ENCODE measurements at regions not wholly inside any gene's neighbourhood (a gene's known extent, or its start where the extent isn't known, plus 50 kb on each side); places are given as distances from the start of the nearest gene placed in this dataset.

DNA sequence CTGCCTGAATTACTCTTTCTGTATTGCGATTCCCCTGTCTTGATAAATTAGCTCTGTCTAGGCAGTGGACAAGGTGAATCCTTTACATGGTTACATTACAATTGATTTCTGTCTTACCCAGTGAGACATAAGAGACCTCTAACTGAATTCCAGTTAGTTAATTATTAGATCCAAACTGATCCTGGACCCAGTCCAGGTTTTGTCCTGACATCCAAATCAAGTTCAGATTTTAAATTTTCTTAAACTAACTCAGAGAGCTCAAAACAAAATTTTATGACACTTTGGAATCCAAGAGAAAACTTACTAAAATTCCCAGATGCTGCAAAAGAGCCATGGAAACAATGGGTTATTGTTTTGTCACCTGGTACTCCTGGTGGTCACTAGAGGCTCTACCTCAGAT is 2166.6 kb downstream of the TP53TG3F start:
- TF ChIP-seq POLR2AphosphoS5 (IDR thresholded peaks at IDR 0.05): no peak
- TF ChIP-seq, protein P1, sequence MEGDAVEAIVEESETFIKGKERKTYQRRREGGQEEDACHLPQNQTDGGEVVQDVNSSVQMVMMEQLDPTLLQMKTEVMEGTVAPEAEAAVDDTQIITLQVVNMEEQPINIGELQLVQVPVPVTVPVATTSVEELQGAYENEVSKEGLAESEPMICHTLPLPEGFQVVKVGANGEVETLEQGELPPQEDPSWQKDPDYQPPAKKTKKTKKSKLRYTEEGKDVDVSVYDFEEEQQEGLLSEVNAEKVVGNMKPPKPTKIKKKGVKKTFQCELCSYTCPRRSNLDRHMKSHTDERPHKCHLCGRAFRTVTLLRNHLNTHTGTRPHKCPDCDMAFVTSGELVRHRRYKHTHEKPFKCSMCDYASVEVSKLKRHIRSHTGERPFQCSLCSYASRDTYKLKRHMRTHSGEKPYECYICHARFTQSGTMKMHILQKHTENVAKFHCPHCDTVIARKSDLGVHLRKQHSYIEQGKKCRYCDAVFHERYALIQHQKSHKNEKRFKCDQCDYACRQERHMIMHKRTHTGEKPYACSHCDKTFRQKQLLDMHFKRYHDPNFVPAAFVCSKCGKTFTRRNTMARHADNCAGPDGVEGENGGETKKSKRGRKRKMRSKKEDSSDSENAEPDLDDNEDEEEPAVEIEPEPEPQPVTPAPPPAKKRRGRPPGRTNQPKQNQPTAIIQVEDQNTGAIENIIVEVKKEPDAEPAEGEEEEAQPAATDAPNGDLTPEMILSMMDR (IDR thresholded peaks at IDR 0.05): no peak
- TF ChIP-seq POLR2A (IDR thresholded peaks at IDR 0.05): no peak
- WGBS: 65% methylated on average over 1 of the region's 1 CpG

DNA sequence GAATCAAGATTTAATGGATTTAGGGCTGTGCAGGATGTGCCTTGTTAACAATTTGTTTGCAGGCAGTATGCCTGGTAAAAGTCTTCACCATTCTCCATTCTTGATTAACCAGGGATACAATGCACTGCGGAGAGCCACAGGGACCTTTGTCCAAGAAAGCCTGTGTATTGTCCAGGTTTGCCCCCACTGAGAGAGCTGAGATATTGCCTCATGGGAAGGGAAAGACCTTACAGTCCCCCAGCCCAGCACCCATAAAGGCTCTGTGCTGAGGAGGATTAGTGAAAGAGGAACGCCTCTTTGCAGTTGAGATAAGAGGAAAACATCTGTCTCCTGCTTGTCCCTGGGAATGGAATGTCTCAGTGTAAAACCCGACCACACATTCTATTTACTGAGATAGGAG is 2169.6 kb downstream of the TP53TG3F start:
- no peak overlapping the region for H3K4me3 ChIP-seq
- H3K9me3 ChIP-seq: no peaks in the 10 kb centered on the region
- no peak for DNase-seq (ENCODE audit: low spot score)
- no peaks in the 10 kb centered on the region for H3K36me3 ChIP-seq
- WGBS: 59% methylated on average over 3 of the region's 3 CpGs
- intact Hi-C loops (cut with DNase I): no loop called here
- H3K27ac ChIP-seq: peak overlapping the region in 1 of 2 donors; percentile 61
- no peaks in the 10 kb centered on the region for H3K27me3 ChIP-seq (replicated peaks; ENCODE audit: insufficient read depth)
- no peaks in the 10 kb centered on the region for H3K4me1 ChIP-seq (replicated peaks)
- TF ChIP-seq POLR2AphosphoS5 (IDR thresholded peaks at IDR 0.05) (no peak), POLR2A (IDR thresholded peaks at IDR 0.05) (no peak)
- TF ChIP-seq, protein P1 (IDR thresholded peaks at IDR 0.05): no peak

More for the DNA sequence above, 2166.6 kb downstream of the TP53TG3F start:
- Histone ChIP-seq H3K9me3 (no peaks in the 10 kb centered on the region), H3K27me3 (replicated peaks; ENCODE audit: insufficient read depth) (no peaks in the 10 kb centered on the region), H3K27ac (no peak overlapping the region), H3K4me1 (replicated peaks) (no peaks in the 10 kb centered on the region), H3K36me3 (no peaks in the 10 kb centered on the region), H3K4me3 (no peak overlapping the region)
- no peak for DNase-seq (ENCODE audit: low spot score)
- intact Hi-C loops (cut with DNase I): no loop called here

DNA sequence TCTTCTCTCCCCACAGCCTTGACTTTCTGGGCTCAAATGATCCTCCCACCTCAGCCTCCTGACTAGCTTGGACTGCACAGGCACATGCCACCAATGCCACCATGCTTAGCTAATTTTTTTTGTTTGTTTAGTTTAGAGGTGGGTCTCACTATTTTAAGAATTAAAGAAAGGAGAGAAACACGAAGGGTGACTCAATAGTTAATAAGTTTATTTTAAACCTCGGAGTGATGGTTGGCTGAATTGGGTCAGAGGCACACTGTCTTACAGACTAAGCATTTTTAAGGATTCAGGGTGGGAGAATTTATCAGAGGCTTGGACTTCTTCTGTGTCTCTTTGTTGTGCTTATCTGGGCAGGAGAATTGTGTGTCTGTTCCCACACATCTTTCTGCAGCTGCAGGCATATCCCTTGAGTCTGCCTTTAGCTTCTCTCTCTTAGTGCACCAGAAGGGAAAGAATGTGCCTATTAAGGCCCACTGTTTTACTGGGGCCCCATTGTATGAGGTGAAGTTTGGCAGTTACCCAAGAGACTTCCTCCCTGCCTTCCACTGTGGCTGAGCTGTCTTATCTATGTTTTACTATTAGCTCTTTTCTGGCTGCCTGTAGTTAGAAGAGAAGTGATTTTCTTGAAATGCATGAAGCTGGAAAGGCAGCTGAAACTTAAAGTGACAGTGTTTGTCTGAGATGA is 2172.0 kb downstream of the TP53TG3F start:
- Histone ChIP-seq H3K27me3 (replicated peaks; ENCODE audit: insufficient read depth) (no peaks in the 10 kb centered on the region), H3K4me1 (replicated peaks) (no peaks in the 10 kb centered on the region), H3K4me3 (no peak overlapping the region), H3K36me3 (no peaks in the 10 kb centered on the region), H3K27ac (peak overlapping the region in 1 of 2 donors; percentile 7), H3K9me3 (no peaks in the 10 kb centered on the region)
- no peak for DNase-seq (ENCODE audit: low spot score)
- TF ChIP-seq, protein P1 (IDR thresholded peaks at IDR 0.05): no peak
- TF ChIP-seq POLR2A (IDR thresholded peaks at IDR 0.05): no peak
- TF ChIP-seq POLR2AphosphoS5 (IDR thresholded peaks at IDR 0.05): no peak
- intact Hi-C loops (cut with DNase I): loop anchor here (10.0 kb wide), 1 partner anchor 57 kb away; no protein-coding TSS in a partner anchor
- WGBS: 30% methylated on average over 2 of the region's 2 CpGs

DNA sequence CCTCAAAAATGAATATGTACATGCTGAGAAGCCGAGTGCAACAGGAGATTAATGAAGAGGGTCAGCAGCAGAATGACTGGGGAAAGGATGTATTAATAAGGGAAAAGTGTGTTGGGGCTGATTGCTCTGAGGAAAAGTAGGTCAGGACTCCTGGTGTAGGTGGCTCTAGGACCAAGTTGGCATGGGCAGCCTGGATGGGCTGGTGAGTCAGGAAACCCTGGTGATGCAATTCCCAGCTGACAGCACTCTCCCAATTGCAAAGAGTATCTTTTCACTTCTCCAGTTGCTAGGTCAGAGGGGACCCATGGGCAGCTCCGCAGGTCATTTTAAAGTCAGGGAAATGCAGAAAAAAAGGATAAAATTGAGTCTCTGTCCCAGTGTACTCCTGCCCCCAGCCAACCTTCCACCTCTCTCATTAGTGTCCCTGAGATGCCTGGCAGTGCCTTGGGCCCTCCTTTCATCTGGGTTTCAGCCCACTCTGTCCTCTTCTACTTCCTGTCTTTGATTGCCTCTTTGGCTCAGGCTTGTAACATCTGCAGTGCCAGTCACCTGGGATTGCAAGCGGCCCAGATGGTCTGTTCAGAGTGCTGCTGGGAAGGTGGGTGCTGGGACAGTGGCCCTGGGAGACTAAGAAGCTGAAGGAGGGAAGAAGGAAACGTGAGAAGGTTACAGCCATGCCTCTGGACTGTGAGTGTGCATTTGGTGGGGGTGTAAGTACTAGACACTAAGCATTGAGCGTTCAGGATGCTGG is 2177.2 kb downstream of the TP53TG3F start:
- WGBS: 45% methylated on average over 5 of the region's 5 CpGs

More for the DNA sequence above, 2177.2 kb downstream of the TP53TG3F start:
- Histone ChIP-seq H3K27me3 (replicated peaks; ENCODE audit: insufficient read depth) (no peaks in the 10 kb centered on the region), H3K4me1 (replicated peaks) (no peaks in the 10 kb centered on the region), H3K36me3 (no peaks in the 10 kb centered on the region), H3K4me3 (no peak overlapping the region), H3K9me3 (no peaks in the 10 kb centered on the region), H3K27ac (no peak overlapping the region)
- TF ChIP-seq, protein P1 (IDR thresholded peaks at IDR 0.05): no peak
- TF ChIP-seq POLR2AphosphoS5 (IDR thresholded peaks at IDR 0.05) (no peak), POLR2A (IDR thresholded peaks at IDR 0.05) (no peak)
- DNase-seq (ENCODE audit: low spot score): no peak
- intact Hi-C loops (cut with DNase I): loop anchor here (10.0 kb wide), 1 partner anchor 62 kb away; no protein-coding TSS in a partner anchor

Measured in prostate gland (tissue), 2 donors.